H1 (cell line): ENCODE measurements at regions not wholly inside any gene's neighbourhood (a gene's known extent, or its start where the extent isn't known, plus 50 kb on each side); places are given as distances from the start of the nearest gene placed in this dataset.

Experiments
- ASH2L ChIP-seq: fragments of 200-600, 300-600 bp; sonication (generic); IDR thresholded peaks from one replicate; pipeline ENCODE4 v1.7.1; 2017; ENCODE audit warnings: low read length
- CHD7 ChIP-seq: fragments of 300-600 bp; sonication (generic); IDR thresholded peaks from 2 replicates; pipeline ENCODE4 v1.7.1; 2012; ENCODE audit warnings: low read length, moderate library complexity, mild to moderate bottlenecking, inconsistent platforms; ENCODE audit not compliant: insufficient replicate concordance
- JUN ChIP-seq: IDR thresholded peaks from 2 replicates; pipeline ENCODE4 v1.6.1; 2011; ENCODE audit warnings: low read depth, mild to moderate bottlenecking, improper control_type of control experiment, low read length
- RNF2 ChIP-seq: fragments of 200-900, 300-1000 bp; sonication (generic); IDR thresholded peaks from 2 replicates; pipeline ENCODE4 v1.7.1; 2016; ENCODE audit warnings: borderline replicate concordance, low read depth, mild to moderate bottlenecking, antibody characterized with exemption, low read length; ENCODE audit not compliant: poor library complexity, severe bottlenecking; ENCODE audit errors: missing control alignments
- RXRA ChIP-seq: IDR thresholded peaks from 2 replicates; pipeline ENCODE4 v1.6.1; 2011; ENCODE audit warnings: low read depth, mild to moderate bottlenecking, low read length, moderate library complexity; ENCODE audit not compliant: insufficient read depth
- TEAD4 ChIP-seq: IDR thresholded peaks from 2 replicates; pipeline ENCODE4 v1.6.1; 2012; ENCODE audit warnings: low read depth, low read length, inconsistent platforms, mixed read lengths
- YY1 ChIP-seq: IDR thresholded peaks from 2 replicates; pipeline ENCODE4 v1.6.1; 2011; ENCODE audit warnings: low read depth, mild to moderate bottlenecking, low read length
- TF ChIP-seq, protein P1 (sequence below), 3 experiments: IDR thresholded peaks; 1 replicate in 2 of 3; 2 replicates in 1 of 3; pipeline versions ENCODE4 v1.5.1 to v1.6.1; 2011; ENCODE audit warnings: low read length in 3 of 3, mild to moderate bottlenecking in 3 of 3, inconsistent platforms in 2 of 3, low read depth in 1 of 3, moderate library complexity in 1 of 3; ENCODE audit not compliant: insufficient read depth in 1 of 3; ENCODE audit errors: control extremely low read depth in 1 of 3

- TF ChIP-seq, protein P1, sequence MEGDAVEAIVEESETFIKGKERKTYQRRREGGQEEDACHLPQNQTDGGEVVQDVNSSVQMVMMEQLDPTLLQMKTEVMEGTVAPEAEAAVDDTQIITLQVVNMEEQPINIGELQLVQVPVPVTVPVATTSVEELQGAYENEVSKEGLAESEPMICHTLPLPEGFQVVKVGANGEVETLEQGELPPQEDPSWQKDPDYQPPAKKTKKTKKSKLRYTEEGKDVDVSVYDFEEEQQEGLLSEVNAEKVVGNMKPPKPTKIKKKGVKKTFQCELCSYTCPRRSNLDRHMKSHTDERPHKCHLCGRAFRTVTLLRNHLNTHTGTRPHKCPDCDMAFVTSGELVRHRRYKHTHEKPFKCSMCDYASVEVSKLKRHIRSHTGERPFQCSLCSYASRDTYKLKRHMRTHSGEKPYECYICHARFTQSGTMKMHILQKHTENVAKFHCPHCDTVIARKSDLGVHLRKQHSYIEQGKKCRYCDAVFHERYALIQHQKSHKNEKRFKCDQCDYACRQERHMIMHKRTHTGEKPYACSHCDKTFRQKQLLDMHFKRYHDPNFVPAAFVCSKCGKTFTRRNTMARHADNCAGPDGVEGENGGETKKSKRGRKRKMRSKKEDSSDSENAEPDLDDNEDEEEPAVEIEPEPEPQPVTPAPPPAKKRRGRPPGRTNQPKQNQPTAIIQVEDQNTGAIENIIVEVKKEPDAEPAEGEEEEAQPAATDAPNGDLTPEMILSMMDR (IDR thresholded peaks at IDR 0.05; ENCODE audit: control extremely low read depth in 1 of 3, insufficient read depth in 1 of 3, low read depth in 1 of 3, low read length in 3 of 3): no peak
- no peak for TF ChIP-seq YY1
- TF ChIP-seq RXRA: no peak
- TF ChIP-seq JUN: no peak
- no peak for TF ChIP-seq TEAD4
- TF ChIP-seq ASH2L: no peak
- no peak for TF ChIP-seq RNF2
- no peak for TF ChIP-seq CHD7
- TF ChIP-seq, all 59 proteins: peak for 0
These were observed 269.5 kb upstream of the NCAM2 start (continued) for GRCh38 chr21:20728691-20729090.
